DMS153 treated with DMSO at 0.1 percent for 48 hours (cell line): ENCODE measurements at regions not wholly inside any gene's neighbourhood (a gene's known extent, or its start where the extent isn't known, plus 50 kb on each side); places are given as distances from the start of the nearest gene placed in this dataset.
A peak's percentile ranks its signal among the peaks of the same experiment; 100 is the strongest.

Source experiments
- DNase-seq: peaks from one replicate; lab custom pipeline; 2025; ENCODE audit not compliant: unreplicated experiment; lab: John Stamatoyannopoulos, UW

GRCh38 chr7:130990178-130990832, 256.3 kb upstream of the KLF14 start:
- no peak for DNase-seq

- no peak for DNase-seq
Measured at GRCh38 chr7:130993671-130994365, 259.8 kb upstream of the KLF14 start.

- DNase-seq, result no peak
Measured at GRCh38 chr7:130994378-130995115, 260.5 kb upstream of the KLF14 start.

- no peak for DNase-seq
Measured at GRCh38 chr7:130995252-130996081, 261.5 kb upstream of the KLF14 start.

GRCh38 chr7:130996205-130996832, 262.3 kb upstream of the KLF14 start:
- DNase-seq, result no peak

- peak; percentile 78 for DNase-seq
Measured at GRCh38 chr7:130996833-130997231, 262.8 kb upstream of the KLF14 start.

GRCh38 chr7:130998993-130999602, 265.1 kb upstream of the KLF14 start:
- no peak for DNase-seq

GRCh38 chr7:130999926-131000325, 265.9 kb upstream of the KLF14 start:
- no peak for DNase-seq

- no peak for DNase-seq
Measured at GRCh38 chr7:131000389-131000788, 266.4 kb upstream of the KLF14 start.

- DNase-seq, result no peak
Measured at GRCh38 chr7:131000873-131001272, 266.9 kb upstream of the KLF14 start.

- DNase-seq, result no peak
Measured at GRCh38 chr7:131002600-131002999, 268.6 kb upstream of the KLF14 start.

- no peak for DNase-seq
Measured at GRCh38 chr7:131003634-131004033, 269.6 kb upstream of the KLF14 start.

GRCh38 chr7:131004371-131004770, 270.4 kb upstream of the KLF14 start:
- no peak for DNase-seq

GRCh38 chr7:131007439-131008330, 273.7 kb upstream of the KLF14 start:
- DNase-seq, result peak; percentile 76

GRCh38 chr7:131008840-131009711, 275.1 kb upstream of the KLF14 start:
- DNase-seq, result no peak

GRCh38 chr7:131010029-131010716, 276.2 kb upstream of the KLF14 start:
- DNase-seq, result no peak

GRCh38 chr7:131010717-131011431, 276.9 kb upstream of the KLF14 start:
- DNase-seq, result no peak
